Stomach smooth muscle (tissue), 2 donors: ENCODE measurements at regions not wholly inside any gene's neighbourhood (a gene's known extent, or its start where the extent isn't known, plus 50 kb on each side); places are given as distances from the start of the nearest gene placed in this dataset.
"Not testable (repeated sequence)": the region's sequence is repeated elsewhere in the genome, so short reads cannot be mapped to it uniquely, and the experiment has no call there.

Experiments
- H3K27ac ChIP-seq: one replicate; pipeline ENCODE4 v1.7.0; 2013; ENCODE audit warnings: mild to moderate bottlenecking, low read length, inconsistent platforms
- H3K27me3 ChIP-seq, 2 donors: one replicate each; pipeline ENCODE4 v1.7.0; 2013; ENCODE audit warnings: low read length in 2 of 2; ENCODE audit not compliant: insufficient read depth in 2 of 2, control insufficient read depth in 1 of 2
- H3K36me3 ChIP-seq, 2 donors: one replicate each; pipeline ENCODE4 v1.7.0; 2013; ENCODE audit warnings: low read length in 2 of 2; ENCODE audit not compliant: control insufficient read depth in 2 of 2, insufficient read depth in 2 of 2
- H3K4me1 ChIP-seq: one replicate; pipeline ENCODE4 v1.7.0; 2013; ENCODE audit warnings: low read length; ENCODE audit not compliant: control insufficient read depth, insufficient read depth
- H3K4me3 ChIP-seq, 2 donors: one replicate each; pipeline ENCODE4 v1.7.0; 2013; ENCODE audit warnings: low read length in 2 of 2
- H3K9ac ChIP-seq, 2 donors: one replicate each; pipeline ENCODE4 v1.7.0; 2013; ENCODE audit warnings: low read length in 2 of 2, mild to moderate bottlenecking in 1 of 2
- H3K9me3 ChIP-seq, 2 donors: one replicate each; pipeline ENCODE4 v1.7.0; 2013; ENCODE audit warnings: low read length in 2 of 2; ENCODE audit not compliant: control insufficient read depth in 2 of 2
- donor health status: healthy.
- donor health status: Pancreatic carcinoma.

DNA sequence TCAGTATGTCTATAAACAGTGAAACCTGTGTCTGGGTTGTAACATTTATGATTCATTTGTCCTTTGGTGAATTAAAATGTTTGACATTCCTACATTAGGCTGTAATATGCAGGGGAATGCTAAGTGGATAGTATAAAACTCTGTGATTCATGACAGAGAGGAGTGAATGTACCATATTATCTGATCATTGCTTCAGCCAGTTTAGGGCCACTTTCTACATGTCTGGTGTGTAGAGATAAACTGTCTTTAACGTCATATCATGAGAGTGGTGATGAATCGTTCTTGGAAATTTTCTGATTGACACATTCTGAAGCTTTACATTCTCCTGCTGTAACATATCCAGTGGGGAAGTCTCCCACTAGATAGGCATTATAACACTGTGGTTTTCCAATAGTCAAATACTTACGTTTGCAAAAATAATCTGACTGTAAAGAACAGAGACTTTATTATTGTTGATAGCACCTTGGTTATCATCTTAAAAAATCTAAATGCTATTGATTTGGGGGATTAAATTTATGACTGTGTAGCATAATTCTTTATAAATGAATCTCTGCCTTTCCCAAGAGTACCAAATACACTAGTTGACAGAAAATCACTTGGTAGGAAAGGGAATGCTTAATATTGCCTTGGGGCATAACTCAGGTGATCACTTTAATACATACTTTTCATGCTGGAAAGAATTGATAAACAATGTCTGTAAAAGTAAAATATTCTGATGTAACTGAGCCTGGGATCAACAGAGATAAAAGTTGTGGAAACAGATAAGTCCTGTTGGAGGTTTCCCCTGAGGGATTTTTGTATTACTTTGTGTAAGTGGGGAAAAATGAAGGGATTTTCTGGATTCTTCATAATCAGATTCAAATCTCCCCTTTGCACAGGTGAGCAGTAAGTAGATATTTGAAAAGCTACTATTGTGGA is 427.9 kb downstream of the JRKL start:
- Histone ChIP-seq H3K9ac (no peak overlapping the region), H3K27me3 (no peaks in the 10 kb centered on the region), H3K27ac (no peak overlapping the region), H3K9me3 (no peaks in the 10 kb centered on the region), H3K4me3 (no peak overlapping the region), H3K36me3 (no peaks in the 10 kb centered on the region), H3K4me1 (no peaks in the 10 kb centered on the region)

GRCh38 chr11:96827164-96827563 is 437.4 kb downstream of the JRKL start:
- Histone ChIP-seq H3K4me3 (no peak overlapping the region), H3K36me3 (no peaks in the 10 kb centered on the region), H3K4me1 (no peaks in the 10 kb centered on the region), H3K9me3 (no peaks in the 10 kb centered on the region), H3K9ac (no peak overlapping the region), H3K27me3 (no peaks in the 10 kb centered on the region), H3K27ac (no peak overlapping the region)

DNA sequence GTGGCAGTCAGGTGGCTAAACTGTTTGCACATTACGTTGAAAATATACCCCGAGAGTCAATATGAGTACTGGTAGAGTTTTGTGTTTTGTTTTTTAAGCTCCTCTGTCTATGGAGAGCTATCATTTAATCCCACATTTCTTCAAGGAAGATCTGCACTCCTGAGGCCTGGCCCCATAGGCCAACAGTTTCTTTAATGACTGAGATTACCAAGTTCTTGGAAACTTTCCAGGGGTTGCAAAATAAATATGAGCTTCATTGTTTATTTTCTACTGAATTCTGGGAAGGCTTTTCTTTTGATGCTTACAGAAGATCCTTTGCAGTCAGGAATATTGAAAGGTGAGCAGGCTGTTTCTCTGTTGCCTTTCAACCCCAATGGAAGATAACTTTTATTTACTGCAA is 452.0 kb downstream of the JRKL start:
- H3K4me3 ChIP-seq: no peak overlapping the region
- no peak overlapping the region for H3K27ac ChIP-seq
- H3K36me3 ChIP-seq: no peaks in the 10 kb centered on the region
- H3K9me3 ChIP-seq: no peaks in the 10 kb centered on the region
- no peak overlapping the region for H3K9ac ChIP-seq
- H3K27me3 ChIP-seq: no peaks in the 10 kb centered on the region
- H3K4me1 ChIP-seq: no peaks in the 10 kb centered on the region

GRCh38 chr11:96842731-96843130 is 452.9 kb downstream of the JRKL start:
- no peaks in the 10 kb centered on the region for H3K9me3 ChIP-seq
- no peaks in the 10 kb centered on the region for H3K4me1 ChIP-seq

DNA sequence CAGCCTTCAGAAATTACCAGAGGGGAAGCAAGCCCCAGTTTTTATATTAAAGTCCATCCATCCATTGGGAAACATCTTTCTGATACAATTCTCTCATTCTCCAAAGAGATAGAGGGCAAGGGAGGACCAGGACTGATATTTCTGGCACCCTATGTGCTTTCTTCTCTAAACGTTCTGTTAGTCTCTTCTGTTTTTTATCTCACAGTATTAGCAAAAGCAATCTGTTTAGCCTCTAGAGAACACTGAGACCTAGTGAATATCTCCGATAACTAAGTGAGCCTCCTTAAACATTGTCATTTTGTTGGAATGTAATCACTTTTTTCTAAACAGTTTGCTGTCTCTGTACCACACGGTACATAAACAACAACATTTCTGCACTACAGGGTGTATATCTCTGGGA is 464.6 kb downstream of the JRKL start:
- no peaks in the 10 kb centered on the region for H3K27me3 ChIP-seq
- no peak overlapping the region for H3K27ac ChIP-seq
- no peak overlapping the region for H3K9ac ChIP-seq
- H3K9me3 ChIP-seq: no peaks in the 10 kb centered on the region
- no peaks in the 10 kb centered on the region for H3K36me3 ChIP-seq
- H3K4me3 ChIP-seq: no peak overlapping the region
- no peaks in the 10 kb centered on the region for H3K4me1 ChIP-seq

More at GRCh38 chr11:96842731-96843130, 452.9 kb downstream of the JRKL start:
- H3K27me3 ChIP-seq: no peaks in the 10 kb centered on the region
- H3K9ac ChIP-seq: no peak overlapping the region
- no peaks in the 10 kb centered on the region for H3K36me3 ChIP-seq
- H3K4me3 ChIP-seq: no peak overlapping the region
- no peak overlapping the region for H3K27ac ChIP-seq

- H3K4me1 ChIP-seq, H3K27ac ChIP-seq, H3K36me3 ChIP-seq, H3K9me3 ChIP-seq, H3K4me3 ChIP-seq, H3K9ac ChIP-seq, H3K27me3 ChIP-seq: not testable (repeated sequence)
Observed at GRCh38 chr11:96861722-96862121, 471.9 kb downstream of the JRKL start.

- Histone ChIP-seq H3K36me3 (no peaks in the 10 kb centered on the region), H3K9ac (no peak overlapping the region), H3K27ac (no peak overlapping the region), H3K27me3 (no peaks in the 10 kb centered on the region), H3K4me3 (no peak overlapping the region), H3K4me1 (no peaks in the 10 kb centered on the region), H3K9me3 (peaks cover 0 to 4% of the 10 kb centered on the region in 2 donors)
Observed at GRCh38 chr11:96863520-96863919, 473.7 kb downstream of the JRKL start.

- H3K27me3 ChIP-seq: no peaks in the 10 kb centered on the region
- H3K9ac ChIP-seq: no peak overlapping the region
Observed at GRCh38 chr11:96865020-96865419, 475.2 kb downstream of the JRKL start.

GRCh38 chr11:96869207-96869606 is 479.4 kb downstream of the JRKL start:
- H3K9me3 ChIP-seq: peaks cover 0 to 4% of the 10 kb centered on the region in 2 donors
- H3K9ac ChIP-seq: no peak overlapping the region
- H3K4me1 ChIP-seq: no peaks in the 10 kb centered on the region
- no peaks in the 10 kb centered on the region for H3K27me3 ChIP-seq
- H3K27ac ChIP-seq: no peak overlapping the region
- no peak overlapping the region for H3K4me3 ChIP-seq
- H3K36me3 ChIP-seq: no peaks in the 10 kb centered on the region

More at GRCh38 chr11:96865020-96865419, 475.2 kb downstream of the JRKL start:
- H3K4me1 ChIP-seq: no peaks in the 10 kb centered on the region
- no peaks in the 10 kb centered on the region for H3K36me3 ChIP-seq
- no peak overlapping the region for H3K27ac ChIP-seq
- peak overlapping the region in 1 of 2 donors; percentile 25 for H3K4me3 ChIP-seq
- peaks cover 0 to 4% of the 10 kb centered on the region in 2 donors for H3K9me3 ChIP-seq

GRCh38 chr11:96875712-96876111 is 485.9 kb downstream of the JRKL start:
- no peaks in the 10 kb centered on the region for H3K36me3 ChIP-seq
- H3K9ac ChIP-seq: no peak overlapping the region
- no peaks in the 10 kb centered on the region for H3K9me3 ChIP-seq
- H3K27me3 ChIP-seq: no peaks in the 10 kb centered on the region
- H3K4me1 ChIP-seq: no peaks in the 10 kb centered on the region
- H3K27ac ChIP-seq: no peak overlapping the region
- H3K4me3 ChIP-seq: no peak overlapping the region
